H1 (cell line): ENCODE measurements at regions not wholly inside any gene's neighbourhood (a gene's known extent, or its start where the extent isn't known, plus 50 kb on each side); places are given as distances from the start of the nearest gene placed in this dataset.

Experiments
- CTCF ChIA-PET: fragments of 300-600 bp; sonication (Branson Sonifier 250); formaldehyde crosslinking; loops from one replicate; lab custom pipeline; 2021; ENCODE audit not compliant: partially characterized antibody; lab: Charles Lee
- POLR2A ChIA-PET: fragments of 300-600 bp; sonication (Branson Sonifier 250); formaldehyde crosslinking; loops from one replicate; lab custom pipeline; 2021; ENCODE audit warnings: inconsistent platforms; ENCODE audit not compliant: partially characterized antibody; lab: Charles Lee
- DNase-seq, 2 experiments: peaks; one replicate each; pipeline versions ENCODE4 v3.0.0 to v3.0.0-alpha.2; 2010 to 2022; ENCODE audit warnings: low spot score in 2 of 2, low read depth in 1 of 2, mixed read lengths in 1 of 2
- FAIRE-seq: peaks from 2 replicates; lab custom pipeline; 2011; peaks lifted over from hg19 to GRCh38; lab: Jason Lieb, UNC
- H2AFZ ChIP-seq: 2 replicates; pipeline ENCODE4 v1.8.1; 2012; ENCODE audit warnings: low read length, inconsistent platforms
- H2AK5ac ChIP-seq: 2 replicates; pipeline ENCODE4 v1.6.1; 2013; ENCODE audit warnings: low read depth, low read length
- H2BK120ac ChIP-seq: replicated peaks from 2 replicates; pipeline ENCODE3; 2013; ENCODE audit warnings: low read depth, low read length, inconsistent platforms
- H2BK12ac ChIP-seq: 2 replicates; pipeline ENCODE4 v1.6.1; 2013; ENCODE audit warnings: low read depth, low read length
- H2BK15ac ChIP-seq: 2 replicates; pipeline ENCODE4 v1.6.1; 2013; ENCODE audit warnings: low read length
- H2BK20ac ChIP-seq: 2 replicates; pipeline ENCODE4 v1.6.1; 2013; ENCODE audit warnings: low read length
- H2BK5ac ChIP-seq: 2 replicates; pipeline ENCODE4 v1.6.1; 2013; ENCODE audit warnings: low read depth, low read length
- H3K14ac ChIP-seq: 2 replicates; pipeline ENCODE4 v1.6.1; 2013; ENCODE audit warnings: inconsistent platforms; ENCODE audit not compliant: insufficient read length
- H3K18ac ChIP-seq: 2 replicates; pipeline ENCODE4 v1.6.1; 2013; ENCODE audit warnings: low read length; ENCODE audit errors: extremely low read depth
- H3K23ac ChIP-seq: 2 replicates; pipeline ENCODE4 v1.6.1; 2013; ENCODE audit warnings: inconsistent platforms; ENCODE audit not compliant: insufficient read length
- H3K23me2 ChIP-seq: 2 replicates; pipeline ENCODE4 v1.6.1; 2013; ENCODE audit warnings: low read depth, low read length
- H3K27ac ChIP-seq: 2 replicates; pipeline ENCODE4 v1.6.1; 2011; ENCODE audit warnings: low read depth, low read length, inconsistent platforms
- H3K27me3 ChIP-seq, 4 experiments: replicated peaks in 1 of 4; 1 replicate in 1 of 4; 2 replicates in 3 of 4; pipeline versions ENCODE4 v1.6.1 to v1.8.1; 2011 to 2013; ENCODE audit warnings: low read length in 3 of 4, mild to moderate bottlenecking in 3 of 4, inconsistent platforms in 2 of 4, mixed read lengths in 2 of 4, moderate library complexity in 1 of 4; ENCODE audit not compliant: control insufficient read depth in 3 of 4, insufficient read depth in 3 of 4; ENCODE audit errors: extremely low read depth in 1 of 4
- H3K36me3 ChIP-seq, 4 experiments: 2 replicates each; pipeline versions ENCODE4 v1.6.1 to v1.8.1; 2011 to 2013; ENCODE audit warnings: mild to moderate bottlenecking in 4 of 4, low read length in 3 of 4, moderate library complexity in 2 of 4, control low read depth in 1 of 4, inconsistent platforms in 1 of 4; ENCODE audit not compliant: insufficient read depth in 4 of 4, control insufficient read depth in 2 of 4
- H3K4ac ChIP-seq: replicated peaks from 2 replicates; pipeline ENCODE3; 2013; ENCODE audit warnings: low read length, low read depth, mixed read lengths, inconsistent platforms; ENCODE audit not compliant: insufficient read length
- H3K4me1 ChIP-seq, 4 experiments: replicated peaks in 1 of 4; 1 replicate in 1 of 4; 2 replicates in 3 of 4; pipeline versions ENCODE4 v1.6.1 to v1.8.1; 2011 to 2013; ENCODE audit warnings: low read length in 3 of 4, inconsistent platforms in 2 of 4, mixed read lengths in 1 of 4; ENCODE audit not compliant: insufficient read depth in 4 of 4, control insufficient read depth in 3 of 4
- H3K4me2 ChIP-seq, 2 experiments: 2 replicates each; pipeline versions ENCODE4 v1.6.1 to v1.8.1; 2011 to 2013; ENCODE audit warnings: low read depth in 2 of 2, low read length in 2 of 2, control low read depth in 1 of 2, inconsistent platforms in 1 of 2, mild to moderate bottlenecking in 1 of 2; ENCODE audit not compliant: insufficient read depth in 1 of 2
- H3K4me3 ChIP-seq, 4 experiments: fragments of 200-600, 300-600 bp in 1 of 4; sonication (generic), shearing (Covaris generic), sonication (Bioruptor Twin) in 1 of 4; 2 replicates each; pipeline versions ENCODE4 v1.5.1 to v1.8.1; 2011 to 2016; ENCODE audit warnings: low read length in 4 of 4, low read depth in 3 of 4, control low read depth in 2 of 4, inconsistent platforms in 2 of 4, mild to moderate bottlenecking in 2 of 4, mixed read lengths in 1 of 4, moderate library complexity in 1 of 4; ENCODE audit not compliant: insufficient read depth in 2 of 4; ENCODE audit errors: extremely low read depth in 1 of 4
- H3K56ac ChIP-seq: replicated peaks from 2 replicates; pipeline ENCODE3; 2013; ENCODE audit warnings: low read depth, mild to moderate bottlenecking, mixed read lengths, low read length, inconsistent platforms; ENCODE audit not compliant: insufficient read length
- H3K79me1 ChIP-seq: 2 replicates; pipeline ENCODE4 v1.6.1; 2013; ENCODE audit warnings: low read depth, low read length, control low read depth
- H3K79me2 ChIP-seq, 2 experiments: 2 replicates each; pipeline versions ENCODE4 v1.6.1 to v1.8.1; 2012 to 2013; ENCODE audit warnings: low read length in 2 of 2, mild to moderate bottlenecking in 2 of 2, inconsistent platforms in 1 of 2; ENCODE audit not compliant: insufficient read depth in 2 of 2, control insufficient read depth in 1 of 2
- H3K9ac ChIP-seq, 4 experiments: replicated peaks in 1 of 4; 1 replicate in 1 of 4; 2 replicates in 3 of 4; pipeline versions ENCODE4 v1.6.1 to v1.8.1; 2011 to 2013; ENCODE audit warnings: low read depth in 3 of 4, low read length in 3 of 4, control low read depth in 2 of 4, mild to moderate bottlenecking in 2 of 4, moderate library complexity in 2 of 4, inconsistent platforms in 1 of 4; ENCODE audit errors: extremely low read depth in 1 of 4
- H3K9me3 ChIP-seq, 2 experiments: 2 replicates each; pipeline versions ENCODE4 v1.6.1 to v1.8.1; 2012 to 2013; ENCODE audit warnings: mild to moderate bottlenecking in 2 of 2, moderate library complexity in 2 of 2, control low read depth in 1 of 2, inconsistent platforms in 1 of 2, low read depth in 1 of 2, low read length in 1 of 2, mixed read lengths in 1 of 2; ENCODE audit not compliant: insufficient read depth in 2 of 2
- H4K20me1 ChIP-seq, 2 experiments: replicated peaks in 1 of 2; 2 replicates each; pipeline versions ENCODE3 to v1.8.1; 2011 to 2013; ENCODE audit warnings: inconsistent platforms in 2 of 2, low read length in 2 of 2, mild to moderate bottlenecking in 1 of 2; ENCODE audit not compliant: insufficient read depth in 2 of 2, control insufficient read depth in 1 of 2
- H4K5ac ChIP-seq: 2 replicates; pipeline ENCODE4 v1.6.1; 2013; ENCODE audit warnings: low read length, low read depth, mixed read lengths, inconsistent platforms; ENCODE audit not compliant: insufficient read length
- H4K8ac ChIP-seq: 2 replicates; pipeline ENCODE4 v1.8.0; 2013; ENCODE audit warnings: mild to moderate bottlenecking, moderate library complexity, low read length, inconsistent platforms; ENCODE audit not compliant: insufficient read depth; ENCODE audit errors: extremely low read depth
- H4K91ac ChIP-seq: replicated peaks from 2 replicates; pipeline ENCODE3; 2013; ENCODE audit warnings: low read length, mixed read lengths, inconsistent platforms; ENCODE audit not compliant: insufficient read length
- BRCA1 ChIP-seq: IDR thresholded peaks from 2 replicates; pipeline ENCODE4 v1.6.1; 2012; ENCODE audit warnings: low read depth, low read length, improper control_type of control experiment
- CEBPB ChIP-seq: IDR thresholded peaks from 2 replicates; pipeline ENCODE4 v1.6.1; 2012; ENCODE audit warnings: low read depth, low read length
- GABPA ChIP-seq: IDR thresholded peaks from 2 replicates; pipeline ENCODE4 v1.6.1; 2011; ENCODE audit warnings: mild to moderate bottlenecking, low read length, moderate library complexity, borderline replicate concordance; ENCODE audit not compliant: insufficient read depth
- GTF2F1 ChIP-seq: IDR thresholded peaks from 2 replicates; pipeline ENCODE4 v1.6.1; 2012; ENCODE audit warnings: low read depth, low read length, improper control_type of control experiment, borderline replicate concordance
- JUND ChIP-seq: IDR thresholded peaks from 2 replicates; pipeline ENCODE4 v1.6.1; 2011; ENCODE audit warnings: mild to moderate bottlenecking, improper control_type of control experiment, low read length
- POLR2A ChIP-seq, 2 experiments: IDR thresholded peaks; 1 replicate in 1 of 2; 2 replicates in 1 of 2; pipeline ENCODE4 v1.6.1; 2011; ENCODE audit warnings: low read depth in 2 of 2, low read length in 2 of 2, mild to moderate bottlenecking in 2 of 2; ENCODE audit errors: control extremely low read depth in 1 of 2
- RXRA ChIP-seq: IDR thresholded peaks from 2 replicates; pipeline ENCODE4 v1.6.1; 2011; ENCODE audit warnings: low read depth, mild to moderate bottlenecking, low read length, moderate library complexity; ENCODE audit not compliant: insufficient read depth
- SAP30 ChIP-seq: fragments of 300-600 bp; sonication (generic); IDR thresholded peaks from 2 replicates; pipeline ENCODE4 v1.7.1; 2012; ENCODE audit warnings: low read length, moderate library complexity, mild to moderate bottlenecking, inconsistent platforms; ENCODE audit not compliant: insufficient read depth, insufficient replicate concordance
- SIRT6 ChIP-seq: IDR thresholded peaks from one replicate; pipeline ENCODE4 v1.7.1; 2012; ENCODE audit warnings: low read length, inconsistent platforms
- SP1 ChIP-seq: IDR thresholded peaks from 2 replicates; pipeline ENCODE4 v1.6.1; 2011; ENCODE audit warnings: low read depth, low read length
- TAF1 ChIP-seq: IDR thresholded peaks from 2 replicates; pipeline ENCODE4 v1.6.1; 2011; ENCODE audit warnings: mild to moderate bottlenecking, low read depth, low read length
- WGBS, 2 experiments: shearing (Covaris generic) in 1 of 2; methylation state at CpG; one replicate each; pipeline versions ENCODE4 v1.1.6 to v1.1.7; 2013 to 2015; ENCODE audit warnings: low lambda C conversion rate in 2 of 2, mixed read lengths in 2 of 2, inconsistent platforms in 1 of 2, low coverage in 1 of 2, missing lambda C conversion rate in 1 of 2; ENCODE audit not compliant: insufficient replicate concordance in 2 of 2, insufficient coverage in 1 of 2, insufficient read length in 1 of 2; ENCODE audit errors: extremely low coverage in 1 of 2, missing lambda C conversion rate in 1 of 2; 5-methylcytosine and 5-hydroxymethylcytosine counted together
- TF ChIP-seq, protein P1 (sequence below): IDR thresholded peaks from 2 replicates; pipeline ENCODE4 v1.6.1; 2011; ENCODE audit warnings: low read length, improper control_type of control experiment
- TF ChIP-seq, protein P2 (sequence below): IDR thresholded peaks from 2 replicates; pipeline ENCODE4 v1.6.1; 2012; ENCODE audit warnings: low read length, inconsistent platforms

DNA sequence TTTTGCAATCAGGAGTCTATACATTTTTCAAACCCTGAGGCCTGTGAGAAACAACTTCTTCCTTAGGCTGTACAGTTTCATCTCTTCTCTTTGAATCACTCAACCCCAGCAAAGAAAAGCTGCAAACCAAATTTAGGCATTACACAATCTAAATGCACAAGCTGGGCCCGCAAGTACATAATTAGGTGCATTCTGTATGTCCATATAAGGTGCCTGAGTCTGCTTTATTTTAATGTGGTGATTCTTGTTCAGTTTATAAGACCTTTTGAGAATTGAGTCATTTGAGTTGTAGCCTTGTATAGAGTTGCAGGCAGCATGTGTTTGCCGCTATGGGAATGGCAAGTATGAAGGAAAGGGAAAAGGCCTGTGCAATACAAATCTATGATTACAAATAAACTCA is 709.6 kb upstream of the MARCKS start:
- H4K20me1 ChIP-seq: no peaks in the 10 kb centered on the region
- H2BK15ac ChIP-seq: no peak overlapping the region
- H3K36me3 ChIP-seq: no peaks in the 10 kb centered on the region
- WGBS, 2 experiments: 89% methylated on average over 2 of the region's 2 CpGs; no CpG with 5 or more reads in 1 of the 2 experiments
- H4K91ac ChIP-seq: no peak overlapping the region
- no peaks in the 10 kb centered on the region for H3K9me3 ChIP-seq
- no peak overlapping the region for H3K14ac ChIP-seq
- H2BK5ac ChIP-seq: no peak overlapping the region
- H2BK20ac ChIP-seq: no peak overlapping the region
- H2BK12ac ChIP-seq: no peak overlapping the region
- no peak overlapping the region for H2AFZ ChIP-seq
- no peak overlapping the region for H4K8ac ChIP-seq
- H2BK120ac ChIP-seq: no peak overlapping the region
- FAIRE-seq (no peak), DNase-seq (no peak)
- H3K4me2 ChIP-seq: no peak overlapping the region
- no peaks in the 10 kb centered on the region for H3K4me1 ChIP-seq
- no peak overlapping the region for H3K18ac ChIP-seq
- no peak overlapping the region for H3K56ac ChIP-seq
- POLR2A ChIA-PET: no interaction called here
- no peak overlapping the region for H3K9ac ChIP-seq
- H3K23ac ChIP-seq: no peak overlapping the region
- H2AK5ac ChIP-seq: no peak overlapping the region
- H4K5ac ChIP-seq: no peak overlapping the region
- no peaks in the 10 kb centered on the region for H3K79me2 ChIP-seq
- H3K4me3 ChIP-seq: no peak overlapping the region
- no peak overlapping the region for H3K4ac ChIP-seq
- no peaks in the 10 kb centered on the region for H3K79me1 ChIP-seq
- H3K27me3 ChIP-seq: no peaks in the 10 kb centered on the region
- H3K27ac ChIP-seq: no peak overlapping the region
- CTCF ChIA-PET: interaction anchor here (0.6 kb wide), 1 partner anchor 21 kb away, joined by 3 read pairs; no protein-coding TSS in a partner anchor
- no peaks in the 10 kb centered on the region for H3K23me2 ChIP-seq
- TF ChIP-seq SP1: no peak
- TF ChIP-seq TAF1: no peak
- TF ChIP-seq RXRA: no peak
- TF ChIP-seq, protein P1, sequence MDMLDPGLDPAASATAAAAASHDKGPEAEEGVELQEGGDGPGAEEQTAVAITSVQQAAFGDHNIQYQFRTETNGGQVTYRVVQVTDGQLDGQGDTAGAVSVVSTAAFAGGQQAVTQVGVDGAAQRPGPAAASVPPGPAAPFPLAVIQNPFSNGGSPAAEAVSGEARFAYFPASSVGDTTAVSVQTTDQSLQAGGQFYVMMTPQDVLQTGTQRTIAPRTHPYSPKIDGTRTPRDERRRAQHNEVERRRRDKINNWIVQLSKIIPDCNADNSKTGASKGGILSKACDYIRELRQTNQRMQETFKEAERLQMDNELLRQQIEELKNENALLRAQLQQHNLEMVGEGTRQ: no peak
- TF ChIP-seq, protein P2, sequence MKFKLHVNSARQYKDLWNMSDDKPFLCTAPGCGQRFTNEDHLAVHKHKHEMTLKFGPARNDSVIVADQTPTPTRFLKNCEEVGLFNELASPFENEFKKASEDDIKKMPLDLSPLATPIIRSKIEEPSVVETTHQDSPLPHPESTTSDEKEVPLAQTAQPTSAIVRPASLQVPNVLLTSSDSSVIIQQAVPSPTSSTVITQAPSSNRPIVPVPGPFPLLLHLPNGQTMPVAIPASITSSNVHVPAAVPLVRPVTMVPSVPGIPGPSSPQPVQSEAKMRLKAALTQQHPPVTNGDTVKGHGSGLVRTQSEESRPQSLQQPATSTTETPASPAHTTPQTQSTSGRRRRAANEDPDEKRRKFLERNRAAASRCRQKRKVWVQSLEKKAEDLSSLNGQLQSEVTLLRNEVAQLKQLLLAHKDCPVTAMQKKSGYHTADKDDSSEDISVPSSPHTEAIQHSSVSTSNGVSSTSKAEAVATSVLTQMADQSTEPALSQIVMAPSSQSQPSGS: no peak
- TF ChIP-seq SAP30: no peak
- no peak for TF ChIP-seq BRCA1
- no peak for TF ChIP-seq GABPA
- TF ChIP-seq GTF2F1: no peak
- no peak for TF ChIP-seq JUND
- TF ChIP-seq SIRT6: no peak
- no peak for TF ChIP-seq CEBPB
- TF ChIP-seq POLR2A (IDR thresholded peaks at IDR 0.05; ENCODE audit: control extremely low read depth in 1 of 2, low read depth in 2 of 2, low read length in 2 of 2): no peak
